SK-N-SH (cell line): ENCODE measurements at regions not wholly inside any gene's neighbourhood (a gene's known extent, or its start where the extent isn't known, plus 50 kb on each side); places are given as distances from the start of the nearest gene placed in this dataset.

Source experiments
- CTCF ChIA-PET: fragments of 300-600, 350-600 bp; formaldehyde crosslinking; extraction: SDS; loops from one replicate; lab custom pipeline; 2021; lab: Yijun Ruan, JAX
- POLR2A ChIA-PET: fragments of 350-600 bp; sonication (Branson Sonifier 250); formaldehyde crosslinking; extraction: SDS; loops from one replicate; lab custom pipeline; 2020; ENCODE audit warnings: antibody characterized with exemption, inconsistent platforms; lab: Yijun Ruan, JAX
- DNase-seq: peaks from one replicate; pipeline ENCODE4 v3.0.0; 2012
- H2AFZ ChIP-seq: fragments of 200-600 bp; sonication (generic); 2 replicates; pipeline ENCODE4 v1.8.1; 2016; ENCODE audit warnings: antibody characterized with exemption, mild to moderate bottlenecking, low read depth
- H3F3A ChIP-seq: fragments of 200-600 bp; sonication (generic); replicated peaks from 2 replicates; pipeline ENCODE3; 2016; ENCODE audit warnings: antibody characterized with exemption, mild to moderate bottlenecking; ENCODE audit not compliant: insufficient read depth
- H3K27ac ChIP-seq, 2 experiments: fragments of 200-500 bp in 1 of 2; fragments of 200-600 bp in 1 of 2; sonication (Bioruptor generic) in 1 of 2; sonication (generic), shearing (Covaris generic) in 1 of 2; 2 replicates each; pipeline versions ENCODE4 v1.5.1 to v1.6.1; 2014 to 2016; ENCODE audit warnings: low read depth in 2 of 2, inconsistent platforms in 1 of 2, low read length in 1 of 2, mild to moderate bottlenecking in 1 of 2, mixed read lengths in 1 of 2
- H3K27me3 ChIP-seq: fragments of 200-600 bp; sonication (generic), shearing (Covaris generic); 2 replicates; pipeline ENCODE4 v1.6.1; 2016; ENCODE audit warnings: mixed run types; ENCODE audit not compliant: insufficient read depth
- H3K36me3 ChIP-seq, 2 experiments: fragments of 200-500 bp in 1 of 2; fragments of 200-600 bp in 1 of 2; sonication (Bioruptor generic) in 1 of 2; sonication (generic) in 1 of 2; replicated peaks in 1 of 2; 2 replicates each; pipeline versions ENCODE3 to v1.5.1; 2014 to 2016; ENCODE audit warnings: low read length in 1 of 2, mild to moderate bottlenecking in 1 of 2; ENCODE audit not compliant: insufficient read depth in 2 of 2, control insufficient read depth in 1 of 2
- H3K4me1 ChIP-seq, 2 experiments: fragments of 200-500 bp in 1 of 2; fragments of 200-600 bp in 1 of 2; sonication (Bioruptor generic) in 1 of 2; sonication (generic), shearing (Covaris generic) in 1 of 2; 2 replicates each; pipeline versions ENCODE4 v1.5.1 to v1.6.1; 2014 to 2016; ENCODE audit warnings: low read depth in 1 of 2, low read length in 1 of 2, mixed run types in 1 of 2; ENCODE audit not compliant: insufficient read depth in 2 of 2, control insufficient read depth in 1 of 2
- H3K4me2 ChIP-seq: fragments of 200-600 bp; sonication (generic), shearing (Covaris generic); 2 replicates; pipeline ENCODE4 v1.6.1; 2017; ENCODE audit warnings: mixed run types
- H3K4me3 ChIP-seq, 2 experiments: fragments of 200-500 bp in 1 of 2; fragments of 200-600 bp in 1 of 2; sonication (Bioruptor generic) in 1 of 2; sonication (generic), shearing (Covaris generic) in 1 of 2; 2 replicates each; pipeline versions ENCODE4 v1.5.1 to v1.8.1; 2014 to 2016; ENCODE audit warnings: low read depth in 2 of 2, inconsistent platforms in 1 of 2, low read length in 1 of 2, mild to moderate bottlenecking in 1 of 2, mixed read lengths in 1 of 2, moderate library complexity in 1 of 2
- H3K79me2 ChIP-seq: fragments of 200-600 bp; sonication (generic); 2 replicates; pipeline ENCODE4 v1.8.1; 2017; ENCODE audit warnings: mild to moderate bottlenecking; ENCODE audit not compliant: insufficient read depth
- H3K9ac ChIP-seq: fragments of 200-600 bp; sonication (generic); 2 replicates; pipeline ENCODE4 v1.6.1; 2017; ENCODE audit warnings: mixed run types
- H3K9me2 ChIP-seq: fragments of 200-600 bp; sonication (generic); 2 replicates; pipeline ENCODE4 v1.6.1; 2017; ENCODE audit warnings: mixed run types
- H3K9me3 ChIP-seq: fragments of 200-600 bp; sonication (generic); 2 replicates; pipeline ENCODE4 v1.6.1; 2017; ENCODE audit warnings: mixed run types, mild to moderate bottlenecking, moderate library complexity
- H4K20me1 ChIP-seq: fragments of 200-600 bp; sonication (generic); 2 replicates; pipeline ENCODE4 v1.6.1; 2017; ENCODE audit warnings: mild to moderate bottlenecking, mixed run types; ENCODE audit not compliant: insufficient read depth
- EZH2phosphoT487 ChIP-seq: fragments of 200-600 bp; sonication (generic); IDR thresholded peaks from 2 replicates; pipeline ENCODE4 v1.6.1; 2017; ENCODE audit warnings: low read depth, mixed run types, mild to moderate bottlenecking, antibody characterized with exemption, moderate library complexity, borderline replicate concordance
- FOSL2 ChIP-seq: IDR thresholded peaks from 2 replicates; pipeline ENCODE4 v1.4.0; 2012; ENCODE audit warnings: low read depth, mild to moderate bottlenecking, moderate library complexity, borderline replicate concordance
- FOXM1 ChIP-seq: IDR thresholded peaks from 2 replicates; pipeline ENCODE4 v1.4.0; 2012; ENCODE audit warnings: low read depth, mild to moderate bottlenecking
- GABPA ChIP-seq: IDR thresholded peaks from 2 replicates; pipeline ENCODE4 v1.4.0; 2012; ENCODE audit warnings: low read depth, mild to moderate bottlenecking
- NFIC ChIP-seq: IDR thresholded peaks from 2 replicates; pipeline ENCODE4 v1.4.0; 2012; ENCODE audit warnings: borderline replicate concordance
- NRF1 ChIP-seq: IDR thresholded peaks from 2 replicates; pipeline ENCODE4 v1.6.1; 2012; ENCODE audit warnings: low read depth, mild to moderate bottlenecking, low read length
- POLR2AphosphoS5 ChIP-seq: IDR thresholded peaks from 2 replicates; pipeline ENCODE4 v1.6.1; 2012; ENCODE audit warnings: low read depth, low read length
- RAD21 ChIP-seq: IDR thresholded peaks from 2 replicates; pipeline ENCODE4 v1.6.1; 2012; ENCODE audit warnings: mild to moderate bottlenecking, low read length
- RFX5 ChIP-seq: IDR thresholded peaks from 2 replicates; pipeline ENCODE4 v1.6.1; 2012; ENCODE audit warnings: mild to moderate bottlenecking, improper control_type of control experiment, low read length
- SMC3 ChIP-seq: IDR thresholded peaks from 2 replicates; pipeline ENCODE4 v1.6.1; 2012; ENCODE audit warnings: low read depth, low read length, improper control_type of control experiment
- YY1 ChIP-seq: IDR thresholded peaks from 2 replicates; pipeline ENCODE4 v1.4.0; 2012; ENCODE audit warnings: low read depth, mild to moderate bottlenecking
- WGBS: methylation state at CpG from one replicate; pipeline ENCODE4 v1.1.6; 2017; ENCODE audit warnings: low lambda C conversion rate; 5-methylcytosine and 5-hydroxymethylcytosine counted together
- TF ChIP-seq, protein P1 (sequence below): IDR thresholded peaks from 2 replicates; pipeline ENCODE4; 2012
- TF ChIP-seq, protein P2 (sequence below): IDR thresholded peaks from 2 replicates; pipeline ENCODE4 v1.4.0; 2012; ENCODE audit warnings: low read depth, borderline replicate concordance

- no peaks in the 10 kb centered on the region for H3F3A ChIP-seq
- H3K4me1 ChIP-seq = peaks cover 0 to 10% of the 10 kb centered on the region in 2 experiments; a peak in 1 of 4 replicates
- H3K79me2 ChIP-seq = no peaks in the 10 kb centered on the region
- TF ChIP-seq FOXM1 = no peak
- no peak for TF ChIP-seq SMC3
- no peak for TF ChIP-seq POLR2AphosphoS5
- WGBS = 65% methylated on average over 8 of the region's 8 CpGs
- no peak overlapping the region for H3K4me3 ChIP-seq
- ChIA-PET POLR2A (no interaction called here), CTCF (no interaction called here)
- no peak overlapping the region for H3K9ac ChIP-seq
- no peak for DNase-seq
- no peaks in the 10 kb centered on the region for H3K9me2 ChIP-seq
- H3K9me3 ChIP-seq = no peaks in the 10 kb centered on the region
- no peaks in the 10 kb centered on the region for H3K36me3 ChIP-seq
- no peak overlapping the region for H3K4me2 ChIP-seq
- no peak overlapping the region for H2AFZ ChIP-seq
- no peaks in the 10 kb centered on the region for H3K27me3 ChIP-seq
- no peak overlapping the region for H3K27ac ChIP-seq
- H4K20me1 ChIP-seq = no peaks in the 10 kb centered on the region
Measured at GRCh38 chr20:52921340-52921739, 50.8 kb upstream of the TSHZ2 start.

GRCh38 chr20:52918311-52918710 is 53.8 kb upstream of the TSHZ2 start:
- H3K4me3 ChIP-seq = no peak overlapping the region
- ChIA-PET CTCF (interaction anchor here (1.0 to 1.2 kb wide), 2 partner anchors 8 to 21 kb away, joined by 3 read pairs; no protein-coding TSS in a partner anchor), POLR2A (no interaction called here)
- H2AFZ ChIP-seq = no peak overlapping the region
- peaks cover 0 to 9% of the 10 kb centered on the region in 2 experiments; a peak in 2 of 4 replicates for H3K4me1 ChIP-seq
- DNase-seq = no peak
- no peaks in the 10 kb centered on the region for H3K79me2 ChIP-seq
- no CpG with 5 or more reads among the region's 1 CpG for WGBS
- no peaks in the 10 kb centered on the region for H3K27me3 ChIP-seq
- no peaks in the 10 kb centered on the region for H3K9me3 ChIP-seq
- no peak for TF ChIP-seq EZH2phosphoT487
- TF ChIP-seq, protein P1, sequence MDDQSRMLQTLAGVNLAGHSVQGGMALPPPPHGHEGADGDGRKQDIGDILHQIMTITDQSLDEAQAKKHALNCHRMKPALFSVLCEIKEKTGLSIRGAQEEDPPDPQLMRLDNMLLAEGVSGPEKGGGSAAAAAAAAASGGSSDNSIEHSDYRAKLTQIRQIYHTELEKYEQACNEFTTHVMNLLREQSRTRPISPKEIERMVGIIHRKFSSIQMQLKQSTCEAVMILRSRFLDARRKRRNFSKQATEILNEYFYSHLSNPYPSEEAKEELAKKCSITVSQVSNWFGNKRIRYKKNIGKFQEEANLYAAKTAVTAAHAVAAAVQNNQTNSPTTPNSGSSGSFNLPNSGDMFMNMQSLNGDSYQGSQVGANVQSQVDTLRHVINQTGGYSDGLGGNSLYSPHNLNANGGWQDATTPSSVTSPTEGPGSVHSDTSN = no peak
- TF ChIP-seq YY1 = no peak
- no peak for TF ChIP-seq FOSL2
- no peak for TF ChIP-seq RFX5
- TF ChIP-seq RAD21 = no peak
- TF ChIP-seq, protein P2, sequence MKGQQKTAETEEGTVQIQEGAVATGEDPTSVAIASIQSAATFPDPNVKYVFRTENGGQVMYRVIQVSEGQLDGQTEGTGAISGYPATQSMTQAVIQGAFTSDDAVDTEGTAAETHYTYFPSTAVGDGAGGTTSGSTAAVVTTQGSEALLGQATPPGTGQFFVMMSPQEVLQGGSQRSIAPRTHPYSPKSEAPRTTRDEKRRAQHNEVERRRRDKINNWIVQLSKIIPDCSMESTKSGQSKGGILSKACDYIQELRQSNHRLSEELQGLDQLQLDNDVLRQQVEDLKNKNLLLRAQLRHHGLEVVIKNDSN = no peak
- no peak for TF ChIP-seq NFIC
- no peak for TF ChIP-seq FOXM1
- no peak for TF ChIP-seq GABPA
- no peak for TF ChIP-seq NRF1
- no peaks in the 10 kb centered on the region for H3K36me3 ChIP-seq
- no peaks in the 10 kb centered on the region for H4K20me1 ChIP-seq
- H3K9me2 ChIP-seq = no peaks in the 10 kb centered on the region
- H3K27ac ChIP-seq = no peak overlapping the region
- no peak overlapping the region for H3K9ac ChIP-seq
- H3F3A ChIP-seq = no peaks in the 10 kb centered on the region
- H3K4me2 ChIP-seq = no peak overlapping the region
